Mucosa of descending colon (tissue), 3 donors: ENCODE measurements at regions not wholly inside any gene's neighbourhood (a gene's known extent, or its start where the extent isn't known, plus 50 kb on each side); places are given as distances from the start of the nearest gene placed in this dataset.
"Not testable (repeated sequence)": the region's sequence is repeated elsewhere in the genome, so short reads cannot be mapped to it uniquely, and the experiment has no call there.

Experiments
- ATAC-seq: fragments of 200-7000 bp; cut with Tn5 transposase; one replicate; pipeline ENCODE4 v1.9.1; 2020; ENCODE audit warnings: mild to moderate bottlenecking, moderate library complexity
- DNase-seq, 3 donors: peaks; one replicate each; pipeline ENCODE4 v3.0.0-alpha.2; 2020
- H3K36me3 ChIP-seq: fragments of 200-600 bp; one replicate; pipeline ENCODE4 v1.8.0; 2021; ENCODE audit warnings: low read depth, mild to moderate bottlenecking
- H3K4me1 ChIP-seq: fragments of 200-600 bp; one replicate; pipeline ENCODE4 v1.8.0; 2021; ENCODE audit warnings: low read depth, mild to moderate bottlenecking
- H3K4me3 ChIP-seq: fragments of 200-600 bp; one replicate; pipeline ENCODE4 v1.8.0; 2021; ENCODE audit warnings: mild to moderate bottlenecking
- H3K9me3 ChIP-seq: fragments of 200-600 bp; one replicate; pipeline ENCODE4 v1.8.0; 2021; ENCODE audit warnings: mild to moderate bottlenecking
- CTCF ChIP-seq: fragments of 200-600 bp; IDR thresholded peaks from one replicate; pipeline ENCODE4 v1.8.0; 2022; ENCODE audit warnings: antibody characterized with exemption, mild to moderate bottlenecking
- intact Hi-C, 2 donors: fragments of 100-400 bp; cut with DNase I in 1 of 2; cut with micrococcal nuclease in 1 of 2; formaldehyde crosslinking; loops; one replicate each; pipeline versions ENCODE4 v1.11.0 to v1.11.1; 2022; cut with DNase I, micrococcal nuclease
- donor health status: DM: no; HTN: no; CAD: no; lungs with moderate emphysema.
- donor health status: DM: no; HTN: no; CAD: no.
- donor health status: DM: no; HTN: yes; CAD: no.

GRCh38 chr6:28615616-28615954, 89.9 kb downstream of the GPX5 start:
- Histone ChIP-seq H3K9me3 (no peaks in the 10 kb centered on the region), H3K36me3 (no peaks in the 10 kb centered on the region), H3K4me1 (no peaks in the 10 kb centered on the region), H3K4me3 (no peak overlapping the region)
- intact Hi-C loops, result no loop called here
- DNase-seq, result no peak
- no peak for TF ChIP-seq CTCF
- no peak for ATAC-seq

- Histone ChIP-seq H3K4me1 (no peaks in the 10 kb centered on the region), H3K9me3 (no peaks in the 10 kb centered on the region), H3K4me3 (no peak overlapping the region), H3K36me3 (no peaks in the 10 kb centered on the region)
- intact Hi-C loops, result no loop called here
- TF ChIP-seq CTCF, result no peak
- no peak for DNase-seq
- no peak for ATAC-seq
These were observed 90.5 kb downstream of the GPX5 start for GRCh38 chr6:28615955-28616747.

- H3K36me3 ChIP-seq, result no peaks in the 10 kb centered on the region
- no peaks in the 10 kb centered on the region for H3K4me1 ChIP-seq
- intact Hi-C loops, result no loop called here
- no peaks in the 10 kb centered on the region for H3K9me3 ChIP-seq
- TF ChIP-seq CTCF, result no peak
- H3K4me3 ChIP-seq, result no peak overlapping the region
- no peak for ATAC-seq
- DNase-seq, result no peak
These were observed 93.3 kb downstream of the GPX5 start for GRCh38 chr6:28618898-28619555.

- H3K4me1 ChIP-seq, H3K36me3 ChIP-seq, ATAC-seq, intact Hi-C loops, H3K4me3 ChIP-seq, H3K9me3 ChIP-seq, DNase-seq: not testable (repeated sequence)
These were observed 95.6 kb downstream of the GPX5 start for GRCh38 chr6:28621268-28621667.

- ATAC-seq, H3K36me3 ChIP-seq, H3K9me3 ChIP-seq, DNase-seq, H3K4me3 ChIP-seq, H3K4me1 ChIP-seq, intact Hi-C loops: not testable (repeated sequence)
These were observed 97.6 kb downstream of the GPX5 start for GRCh38 chr6:28623242-28623641.

- intact Hi-C loops, H3K36me3 ChIP-seq, DNase-seq, H3K4me3 ChIP-seq, ATAC-seq, H3K9me3 ChIP-seq, H3K4me1 ChIP-seq: not testable (repeated sequence)
These were observed 100.7 kb downstream of the GPX5 start for GRCh38 chr6:28626386-28626785.

- Histone ChIP-seq H3K4me3 (no peak overlapping the region), H3K9me3 (no peaks in the 10 kb centered on the region), H3K4me1 (no peaks in the 10 kb centered on the region), H3K36me3 (no peaks in the 10 kb centered on the region)
- DNase-seq (no peak), ATAC-seq (no peak)
- intact Hi-C loops, result no loop called here
- no peak for TF ChIP-seq CTCF
These were observed 106.7 kb downstream of the GPX5 start for GRCh38 chr6:28632326-28632851.
